Peyer's patch (tissue), 4 donors: ENCODE measurements at regions not wholly inside any gene's neighbourhood (a gene's known extent, or its start where the extent isn't known, plus 50 kb on each side); places are given as distances from the start of the nearest gene placed in this dataset.
"Not testable (repeated sequence)": the region's sequence is repeated elsewhere in the genome, so short reads cannot be mapped to it uniquely, and the experiment has no call there.

ENCODE experiments used
- DNase-seq, 3 donors: peaks; one replicate each; pipeline ENCODE4 v3.0.0-alpha.2; 2017 to 2019
- H3K27ac ChIP-seq, 4 donors: fragments of 200-600 bp; sonication (generic); one replicate each; pipeline ENCODE4 v1.5.1; 2016 to 2019
- H3K27me3 ChIP-seq, 2 donors: fragments of 200-600 bp; sonication (generic); one replicate each; pipeline ENCODE4 v1.5.1; 2019
- H3K36me3 ChIP-seq, 3 donors: fragments of 200-600 bp; sonication (generic); one replicate each; pipeline ENCODE4 v1.5.1; 2016 to 2019
- H3K4me1 ChIP-seq, 4 donors: fragments of 200-600 bp; sonication (generic); one replicate each; pipeline ENCODE4 v1.5.1; 2016 to 2019
- H3K4me3 ChIP-seq, 4 donors: fragments of 200-600 bp; sonication (generic); 1 replicate in 3 of 4; 2 replicates in 1 of 4; pipeline ENCODE4 v1.5.1; 2016 to 2019; ENCODE audit warnings: mild to moderate bottlenecking in 1 of 4
- H3K9me3 ChIP-seq, 4 donors: fragments of 200-600 bp; sonication (generic); one replicate each; pipeline ENCODE4 v1.5.1; 2016 to 2019; ENCODE audit warnings: mild to moderate bottlenecking in 1 of 4
- CTCF ChIP-seq, 6 experiments: fragments of 450-650 bp in 4 of 6; fragments of 200-600 bp in 2 of 6; sonication (generic) in 1 of 6; IDR thresholded peaks; one replicate each; pipeline ENCODE4 v1.5.1; 2017 to 2019; ENCODE audit warnings: antibody characterized with exemption in 6 of 6, mild to moderate bottlenecking in 3 of 6, moderate library complexity in 1 of 6
- POLR2A ChIP-seq, 2 donors: fragments of 450-650 bp; IDR thresholded peaks; one replicate each; pipeline ENCODE4 v1.5.1; 2017; ENCODE audit warnings: antibody characterized with exemption in 2 of 2, mild to moderate bottlenecking in 2 of 2, moderate library complexity in 2 of 2

- H3K27me3 ChIP-seq = no peaks in the 10 kb centered on the region
- H3K9me3 ChIP-seq = no peaks in the 10 kb centered on the region
- TF ChIP-seq CTCF (IDR thresholded peaks at IDR 0.05) (no peak), POLR2A (IDR thresholded peaks at IDR 0.05) (no peak)
- no peak for DNase-seq
- no peak overlapping the region for H3K27ac ChIP-seq
- no peaks in the 10 kb centered on the region for H3K36me3 ChIP-seq
- no peak overlapping the region for H3K4me3 ChIP-seq
- peaks cover 0 to 4% (median 0%) of the 10 kb centered on the region in 4 donors for H3K4me1 ChIP-seq
Measured at GRCh38 chr6:146980900-146981329, 223.3 kb upstream of the STXBP5 start.

- no peak overlapping the region for H3K27ac ChIP-seq
- H3K36me3 ChIP-seq = no peaks in the 10 kb centered on the region
- DNase-seq = no peak
Measured at GRCh38 chr6:146981981-146982380, 222.2 kb upstream of the STXBP5 start.

GRCh38 chr6:146984251-146984924 lies 219.8 kb upstream of the STXBP5 start:
- Histone ChIP-seq H3K27me3 (no peaks in the 10 kb centered on the region), H3K4me3 (no peak overlapping the region), H3K27ac (no peak overlapping the region), H3K36me3 (no peaks in the 10 kb centered on the region), H3K4me1 (peaks cover 0 to 4% (median 0%) of the 10 kb centered on the region in 4 donors), H3K9me3 (no peaks in the 10 kb centered on the region)
- no peak for TF ChIP-seq POLR2A (IDR thresholded peaks at IDR 0.05)
- TF ChIP-seq CTCF (IDR thresholded peaks at IDR 0.05) = no peak
- DNase-seq = no peak

More at GRCh38 chr6:146981981-146982380, 222.2 kb upstream of the STXBP5 start:
- peaks cover 0 to 4% (median 0%) of the 10 kb centered on the region in 4 donors for H3K4me1 ChIP-seq
- H3K4me3 ChIP-seq = no peak overlapping the region
- H3K9me3 ChIP-seq = no peaks in the 10 kb centered on the region
- H3K27me3 ChIP-seq = no peaks in the 10 kb centered on the region
- TF ChIP-seq CTCF (IDR thresholded peaks at IDR 0.05) (no peak), POLR2A (IDR thresholded peaks at IDR 0.05) (no peak)

GRCh38 chr6:146985111-146985510 lies 219.1 kb upstream of the STXBP5 start:
- DNase-seq = no peak
- no peaks in the 10 kb centered on the region for H3K9me3 ChIP-seq
- H3K27ac ChIP-seq = no peak overlapping the region
- no peak overlapping the region for H3K4me3 ChIP-seq
- peaks cover 0 to 4% (median 0%) of the 10 kb centered on the region in 4 donors for H3K4me1 ChIP-seq
- H3K27me3 ChIP-seq = no peaks in the 10 kb centered on the region
- H3K36me3 ChIP-seq = no peaks in the 10 kb centered on the region
- TF ChIP-seq POLR2A (IDR thresholded peaks at IDR 0.05) (no peak), CTCF (IDR thresholded peaks at IDR 0.05) (no peak)

- H3K4me1 ChIP-seq = peaks cover 0 to 4% (median 0%) of the 10 kb centered on the region in 4 donors
- TF ChIP-seq CTCF (IDR thresholded peaks at IDR 0.05) = no peak
- no peak for TF ChIP-seq POLR2A (IDR thresholded peaks at IDR 0.05)
- no peak overlapping the region for H3K4me3 ChIP-seq
- H3K36me3 ChIP-seq = no peaks in the 10 kb centered on the region
- H3K27ac ChIP-seq = no peak overlapping the region
- H3K27me3 ChIP-seq = no peaks in the 10 kb centered on the region
- DNase-seq = no peak
- H3K9me3 ChIP-seq = no peaks in the 10 kb centered on the region
Measured at GRCh38 chr6:146985966-146986365, 218.3 kb upstream of the STXBP5 start.

GRCh38 chr6:146987938-146988337 lies 216.3 kb upstream of the STXBP5 start:
- DNase-seq, H3K4me1 ChIP-seq: not testable (repeated sequence)

More at GRCh38 chr6:146987938-146988337, 216.3 kb upstream of the STXBP5 start:
- H3K4me3 ChIP-seq, H3K27ac ChIP-seq, H3K9me3 ChIP-seq, H3K27me3 ChIP-seq, H3K36me3 ChIP-seq: not testable (repeated sequence)
